AG09309 (cell line): ENCODE measurements at regions not wholly inside any gene's neighbourhood (a gene's known extent, or its start where the extent isn't known, plus 50 kb on each side); places are given as distances from the start of the nearest gene placed in this dataset.

Experiments used
- DNase-seq: peaks from one replicate; pipeline ENCODE4 v3.0.0-alpha.2; 2010; ENCODE audit warnings: low read depth
- H3K4me3 ChIP-seq: 2 replicates; pipeline ENCODE4 v1.5.1; 2011; ENCODE audit warnings: mild to moderate bottlenecking, low read depth, low read length, moderate library complexity; ENCODE audit not compliant: control insufficient read depth
- TF ChIP-seq, protein P1 (sequence below): IDR thresholded peaks from 2 replicates; pipeline ENCODE4 v1.5.1; 2011; ENCODE audit warnings: mild to moderate bottlenecking, low read depth, low read length, inconsistent platforms; ENCODE audit not compliant: insufficient read depth, control insufficient read depth; ENCODE audit errors: missing control alignments

DNA sequence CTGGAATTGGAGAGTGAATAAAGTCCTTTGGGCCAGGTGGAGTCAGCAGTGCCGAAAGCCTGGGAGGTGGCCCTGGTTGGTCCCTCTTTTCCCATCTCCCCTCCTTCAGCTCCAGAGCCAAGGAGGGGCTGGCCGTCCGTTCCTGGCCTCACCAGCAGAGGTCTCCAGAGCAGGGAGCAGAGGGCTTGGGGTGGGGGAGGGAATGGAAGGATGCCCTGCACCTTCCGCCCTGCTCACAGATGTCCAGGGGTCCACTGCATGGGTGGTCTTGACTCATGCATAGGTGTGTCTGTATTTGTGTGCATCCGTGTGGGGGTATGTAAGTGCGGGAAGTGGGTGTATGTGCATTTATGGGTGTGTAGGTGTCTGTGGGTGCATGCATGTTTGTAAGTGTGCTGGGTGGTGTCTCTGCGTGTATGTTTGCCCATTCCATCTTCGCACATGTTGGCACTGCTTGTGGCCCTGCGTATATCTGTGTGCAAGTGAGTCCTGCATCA is 201.8 kb downstream of the ZFP36L2 start:
- TF ChIP-seq, protein P1, sequence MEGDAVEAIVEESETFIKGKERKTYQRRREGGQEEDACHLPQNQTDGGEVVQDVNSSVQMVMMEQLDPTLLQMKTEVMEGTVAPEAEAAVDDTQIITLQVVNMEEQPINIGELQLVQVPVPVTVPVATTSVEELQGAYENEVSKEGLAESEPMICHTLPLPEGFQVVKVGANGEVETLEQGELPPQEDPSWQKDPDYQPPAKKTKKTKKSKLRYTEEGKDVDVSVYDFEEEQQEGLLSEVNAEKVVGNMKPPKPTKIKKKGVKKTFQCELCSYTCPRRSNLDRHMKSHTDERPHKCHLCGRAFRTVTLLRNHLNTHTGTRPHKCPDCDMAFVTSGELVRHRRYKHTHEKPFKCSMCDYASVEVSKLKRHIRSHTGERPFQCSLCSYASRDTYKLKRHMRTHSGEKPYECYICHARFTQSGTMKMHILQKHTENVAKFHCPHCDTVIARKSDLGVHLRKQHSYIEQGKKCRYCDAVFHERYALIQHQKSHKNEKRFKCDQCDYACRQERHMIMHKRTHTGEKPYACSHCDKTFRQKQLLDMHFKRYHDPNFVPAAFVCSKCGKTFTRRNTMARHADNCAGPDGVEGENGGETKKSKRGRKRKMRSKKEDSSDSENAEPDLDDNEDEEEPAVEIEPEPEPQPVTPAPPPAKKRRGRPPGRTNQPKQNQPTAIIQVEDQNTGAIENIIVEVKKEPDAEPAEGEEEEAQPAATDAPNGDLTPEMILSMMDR: peak; percentile 95
- no peak for DNase-seq
- no peak overlapping the region for H3K4me3 ChIP-seq

DNA sequence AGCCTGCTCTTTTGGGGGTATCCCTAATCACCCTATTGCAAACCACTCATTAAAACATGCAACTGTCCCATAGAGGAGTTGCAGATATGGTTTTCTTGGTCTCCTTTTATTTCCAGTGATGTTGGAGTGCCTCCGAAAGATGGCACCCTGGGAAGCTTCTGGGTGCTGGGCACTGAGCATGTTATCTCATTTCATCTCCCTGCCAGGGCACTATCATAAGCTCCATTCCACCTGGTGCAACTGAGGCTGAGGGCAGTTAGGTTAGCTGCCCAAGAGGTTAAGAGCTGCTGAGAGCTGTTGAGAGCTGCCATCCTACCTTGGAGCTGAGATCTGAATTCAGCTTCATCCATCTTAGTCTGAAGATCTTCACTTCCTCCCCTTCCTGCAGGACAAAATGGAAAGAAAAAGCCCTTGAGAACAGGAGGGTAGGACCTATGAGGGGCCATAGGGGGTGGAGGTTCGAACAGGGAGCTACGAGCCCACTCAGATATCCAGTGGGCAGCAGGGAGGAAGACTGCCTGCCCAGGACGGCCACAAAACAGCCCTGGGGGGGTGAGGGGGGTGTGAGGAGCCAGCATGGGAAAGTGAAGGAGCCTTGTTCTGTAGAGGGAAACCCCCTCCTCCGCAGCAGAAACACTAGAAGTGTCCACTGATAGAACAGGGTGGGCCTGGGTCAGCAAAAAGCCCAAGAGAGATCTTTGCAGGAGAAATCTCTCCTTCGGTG is 202.5 kb downstream of the ZFP36L2 start:
- no peak overlapping the region for H3K4me3 ChIP-seq
- TF ChIP-seq, protein P1: no peak
- no peak for DNase-seq

DNA sequence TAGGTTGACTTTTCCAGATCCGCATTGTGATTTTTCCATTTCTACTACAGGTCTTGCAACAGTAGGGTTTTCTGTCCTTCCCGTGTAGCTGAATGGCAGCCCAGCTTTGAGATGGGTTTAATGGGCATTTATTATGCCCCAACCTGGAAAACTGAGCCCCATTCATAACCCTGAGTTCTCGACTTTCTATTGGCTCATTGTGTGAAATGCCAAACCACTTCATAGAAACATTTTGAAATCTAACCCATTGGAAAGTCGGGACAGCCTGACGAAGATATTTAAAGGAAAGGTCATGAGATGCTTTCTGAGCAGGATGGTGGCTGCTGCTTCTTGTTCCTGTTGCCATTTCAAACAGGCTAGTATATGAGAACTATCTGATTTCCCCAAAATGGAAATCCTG is 203.5 kb downstream of the ZFP36L2 start:
- TF ChIP-seq, protein P1: no peak
- DNase-seq: no peak
- H3K4me3 ChIP-seq: no peak overlapping the region

DNA sequence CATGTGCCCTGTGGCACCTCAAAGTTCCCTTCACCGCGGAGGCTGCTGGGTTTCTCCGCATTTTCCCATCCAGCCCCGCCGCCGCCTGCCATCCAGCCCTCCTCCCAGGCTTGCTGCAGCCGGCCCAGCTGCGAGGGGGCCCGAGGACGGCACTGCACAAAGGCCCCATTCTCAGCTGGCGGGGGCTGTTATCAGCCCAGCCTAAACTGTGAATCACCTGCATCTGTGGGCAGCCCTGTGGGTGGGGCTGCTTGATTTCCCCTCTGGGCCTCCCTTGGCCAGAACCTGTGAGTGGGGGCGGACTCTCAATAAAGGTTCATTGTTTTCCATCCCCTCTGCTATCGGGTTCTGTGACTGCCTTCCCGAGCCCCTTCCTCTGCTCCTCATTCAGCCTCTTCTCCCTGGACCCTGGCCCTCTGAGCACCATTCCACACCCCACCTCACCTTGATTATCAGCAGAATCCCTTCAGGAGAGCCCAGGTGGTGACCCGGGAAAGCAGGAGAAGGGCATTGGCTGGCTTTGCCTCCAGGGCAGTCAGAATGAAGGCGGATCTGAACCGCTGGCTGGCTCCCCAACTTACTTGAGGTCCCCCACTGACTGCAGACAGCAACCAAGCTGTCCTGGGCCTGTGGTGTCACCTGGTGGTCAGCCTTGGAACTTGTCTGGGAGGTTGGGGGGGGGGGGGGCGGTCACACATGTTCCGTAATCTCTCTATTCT is 204.5 kb downstream of the ZFP36L2 start:
- TF ChIP-seq, protein P1: peak; percentile 33

DNA sequence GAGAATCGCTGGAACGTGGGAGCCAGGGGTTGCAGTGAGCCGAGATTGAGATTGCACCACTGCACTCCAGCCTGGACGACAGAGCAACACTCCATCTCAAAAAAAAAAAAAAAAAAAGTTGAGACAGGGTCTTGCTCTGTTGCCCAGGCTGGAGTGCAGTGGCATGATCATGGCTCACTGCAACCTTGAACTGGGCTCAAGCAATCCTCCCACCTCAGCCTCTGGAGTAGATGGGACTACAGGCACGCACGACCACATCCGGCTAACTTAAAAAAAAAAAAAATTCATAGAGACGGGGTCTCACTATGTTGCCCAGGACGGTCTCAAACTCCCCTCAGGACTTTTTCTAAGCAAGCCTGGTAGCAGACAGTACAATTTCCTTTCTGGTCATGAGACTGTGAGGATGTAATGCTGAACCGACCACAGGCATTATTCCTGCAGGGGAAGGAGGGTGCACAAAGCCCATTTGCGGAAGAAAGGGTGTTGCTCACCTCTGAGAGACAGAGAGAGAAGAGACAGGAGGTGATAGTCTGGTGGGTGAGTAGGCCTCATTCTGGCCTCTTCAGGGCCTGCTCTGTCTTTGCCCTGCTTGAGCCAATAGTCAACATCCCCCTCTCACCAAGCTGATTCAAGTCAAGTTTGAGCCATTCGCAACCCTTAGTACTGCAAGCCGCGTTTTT is 205.3 kb downstream of the ZFP36L2 start:
- TF ChIP-seq, protein P1: no peak
- no peak overlapping the region for H3K4me3 ChIP-seq
- DNase-seq: no peak

More for the DNA sequence above, 204.5 kb downstream of the ZFP36L2 start:
- DNase-seq: no peak
- H3K4me3 ChIP-seq: no peak overlapping the region

DNA sequence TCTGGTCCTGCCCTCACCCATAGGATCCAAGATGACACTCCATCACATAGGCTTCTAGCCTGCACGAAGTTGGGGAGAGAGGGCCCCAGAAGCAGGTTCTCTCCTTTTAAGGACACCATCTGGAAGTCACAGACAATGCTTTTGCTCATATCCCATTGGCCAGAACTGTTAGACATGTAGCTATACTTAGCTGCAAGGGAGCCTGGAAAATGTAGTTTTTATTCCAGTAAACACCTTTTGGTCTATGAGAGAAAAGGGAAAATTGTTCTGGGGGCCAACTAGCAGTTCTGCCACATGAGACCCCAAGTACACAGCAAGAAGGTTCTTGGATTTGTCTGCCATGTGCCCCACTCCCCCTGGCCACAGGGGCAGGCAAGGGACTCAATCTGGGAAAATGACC is 206.1 kb downstream of the ZFP36L2 start:
- TF ChIP-seq, protein P1: no peak
- H3K4me3 ChIP-seq: no peak overlapping the region
- no peak for DNase-seq
